DND-41 (cell line): ENCODE measurements at regions not wholly inside any gene's neighbourhood (a gene's known extent, or its start where the extent isn't known, plus 50 kb on each side); places are given as distances from the start of the nearest gene placed in this dataset.
A peak's percentile ranks its signal among the peaks of the same experiment; 100 is the strongest.

Experiments
- ATAC-seq: fragments of 200-7000 bp; cut with Tn5 transposase; 3 replicates; pipeline ENCODE4 v1.9.1; 2021; ENCODE audit warnings: low read depth; ENCODE audit not compliant: insufficient read depth
- DNase-seq: peaks from one replicate; pipeline ENCODE4 v3.0.0-alpha.2; 2020
- H2AFZ ChIP-seq: 2 replicates; pipeline ENCODE4 v1.6.0; 2012; ENCODE audit warnings: low read depth, low read length
- H3K27ac ChIP-seq: 2 replicates; pipeline ENCODE4 v1.5.1; 2012; ENCODE audit warnings: low read length, inconsistent platforms
- H3K27me3 ChIP-seq: fragments of 200-600 bp; sonication (generic); 2 replicates; pipeline ENCODE4 v1.6.0; 2012; ENCODE audit warnings: low read length, mild to moderate bottlenecking, inconsistent platforms; ENCODE audit not compliant: insufficient read depth, poor library complexity
- H3K36me3 ChIP-seq: 2 replicates; pipeline ENCODE4 v1.5.1; 2012; ENCODE audit warnings: low read length, inconsistent platforms; ENCODE audit not compliant: insufficient read depth
- H3K4me1 ChIP-seq: 2 replicates; pipeline ENCODE4 v1.5.1; 2012; ENCODE audit warnings: mild to moderate bottlenecking, low read length; ENCODE audit not compliant: insufficient read depth
- H3K4me2 ChIP-seq: 2 replicates; pipeline ENCODE4 v1.6.0; 2012; ENCODE audit warnings: mild to moderate bottlenecking, moderate library complexity, low read length, inconsistent platforms; ENCODE audit not compliant: insufficient read depth
- H3K4me3 ChIP-seq, 2 experiments: fragments of 200-600 bp in 1 of 2; shearing (Covaris generic) in 1 of 2; 2 replicates each; pipeline ENCODE4 v1.5.1; 2012 to 2016; ENCODE audit warnings: inconsistent platforms in 2 of 2, low read length in 2 of 2, mild to moderate bottlenecking in 2 of 2, low read depth in 1 of 2, moderate library complexity in 1 of 2
- H3K79me2 ChIP-seq: 2 replicates; pipeline ENCODE4 v1.6.0; 2012; ENCODE audit warnings: low read length, inconsistent platforms; ENCODE audit not compliant: insufficient read depth
- H3K9ac ChIP-seq: 2 replicates; pipeline ENCODE4 v1.6.0; 2012; ENCODE audit warnings: low read depth, mild to moderate bottlenecking, inconsistent platforms, low read length, moderate library complexity
- H3K9me3 ChIP-seq: 2 replicates; pipeline ENCODE4 v1.5.1; 2012; ENCODE audit warnings: low read length, moderate library complexity, mild to moderate bottlenecking, inconsistent platforms; ENCODE audit not compliant: insufficient read depth, severe bottlenecking
- H4K20me1 ChIP-seq: 2 replicates; pipeline ENCODE4 v1.6.0; 2012; ENCODE audit warnings: low read length; ENCODE audit not compliant: insufficient read depth
- CTCF ChIP-seq: IDR thresholded peaks from 2 replicates; pipeline ENCODE4 v1.5.1; 2012; ENCODE audit warnings: borderline replicate concordance, low read length, moderate library complexity, mild to moderate bottlenecking; ENCODE audit not compliant: poor library complexity, severe bottlenecking; ENCODE audit errors: extremely low read depth
- EZH2 ChIP-seq: IDR thresholded peaks from 3 replicates; pipeline ENCODE4 v1.6.1; 2012; ENCODE audit warnings: borderline replicate concordance, low read depth, mild to moderate bottlenecking, moderate library complexity, low read length, inconsistent platforms; ENCODE audit not compliant: severe bottlenecking

GRCh38 chr4:102174719-102175189 is 170.5 kb downstream of the SLC39A8 start:
- H2AFZ ChIP-seq = no peak overlapping the region
- H4K20me1 ChIP-seq = no peaks in the 10 kb centered on the region
- H3K79me2 ChIP-seq = no peaks in the 10 kb centered on the region
- H3K27ac ChIP-seq = no peak overlapping the region
- no peaks in the 10 kb centered on the region for H3K4me1 ChIP-seq
- no peak overlapping the region for H3K4me3 ChIP-seq
- no peak for TF ChIP-seq EZH2
- TF ChIP-seq CTCF = no peak
- ATAC-seq = no peak
- H3K36me3 ChIP-seq = no peaks in the 10 kb centered on the region
- DNase-seq = no peak
- no peak overlapping the region for H3K4me2 ChIP-seq
- no peaks in the 10 kb centered on the region for H3K27me3 ChIP-seq
- H3K9me3 ChIP-seq = no peaks in the 10 kb centered on the region
- H3K9ac ChIP-seq = no peak overlapping the region

- Histone ChIP-seq H3K9ac (no peak overlapping the region), H3K4me2 (no peak overlapping the region), H4K20me1 (no peaks in the 10 kb centered on the region), H3K27me3 (no peaks in the 10 kb centered on the region), H3K4me1 (peaks cover 3% of the 10 kb centered on the region; the same call in 1 of the 2 replicates), H3K27ac (no peak overlapping the region), H3K4me3 (no peak overlapping the region), H3K9me3 (no peaks in the 10 kb centered on the region), H3K79me2 (no peaks in the 10 kb centered on the region), H2AFZ (no peak overlapping the region), H3K36me3 (no peaks in the 10 kb centered on the region)
- DNase-seq (no peak), ATAC-seq (no peak)
- no peak for TF ChIP-seq EZH2
- no peak for TF ChIP-seq CTCF
These were observed 172.9 kb downstream of the SLC39A8 start for GRCh38 chr4:102172341-102172740.

DNA sequence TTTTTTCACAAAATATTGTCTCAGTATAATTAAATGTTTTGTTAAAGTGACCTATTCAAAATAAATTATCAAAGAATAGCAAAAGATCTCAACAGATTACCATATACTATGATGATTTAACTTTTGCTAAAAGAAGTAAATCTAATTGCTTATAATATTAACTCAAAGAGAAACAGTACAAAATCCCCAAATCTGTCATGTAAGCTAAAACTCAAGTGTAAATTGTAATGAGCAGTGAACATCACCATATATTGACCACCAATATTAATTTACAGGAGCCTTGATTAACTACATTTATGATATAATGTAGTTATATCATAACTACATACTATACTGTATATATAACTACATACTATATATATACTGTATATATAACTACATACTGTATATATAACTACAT is 174.4 kb downstream of the SLC39A8 start:
- H3K4me1 ChIP-seq = peaks cover 3% of the 10 kb centered on the region; the same call in 1 of the 2 replicates
- H3K79me2 ChIP-seq = no peaks in the 10 kb centered on the region
- H3K4me3 ChIP-seq = no peak overlapping the region
- no peaks in the 10 kb centered on the region for H3K36me3 ChIP-seq
- no peak overlapping the region for H3K9ac ChIP-seq
- H3K27me3 ChIP-seq = no peaks in the 10 kb centered on the region
- H3K27ac ChIP-seq = no peak overlapping the region
- no peak for DNase-seq
- ATAC-seq = no peak
- no peak overlapping the region for H2AFZ ChIP-seq
- no peaks in the 10 kb centered on the region for H3K9me3 ChIP-seq
- TF ChIP-seq EZH2 (no peak), CTCF (no peak)
- H4K20me1 ChIP-seq = no peaks in the 10 kb centered on the region
- H3K4me2 ChIP-seq = no peak overlapping the region

GRCh38 chr4:102169345-102169744 is 175.9 kb downstream of the SLC39A8 start:
- Histone ChIP-seq H4K20me1 (no peaks in the 10 kb centered on the region), H3K27me3 (no peaks in the 10 kb centered on the region), H3K36me3 (no peaks in the 10 kb centered on the region), H3K9ac (no peak overlapping the region), H2AFZ (no peak overlapping the region), H3K79me2 (no peaks in the 10 kb centered on the region), H3K27ac (no peak overlapping the region), H3K4me2 (no peak overlapping the region), H3K9me3 (no peaks in the 10 kb centered on the region), H3K4me1 (peaks cover 3% of the 10 kb centered on the region; the same call in 1 of the 2 replicates), H3K4me3 (no peak overlapping the region)
- TF ChIP-seq EZH2 = no peak
- no peak for TF ChIP-seq CTCF
- DNase-seq (peak; percentile 31), ATAC-seq (peak; percentile 69)
